HG03469 (cell line): ENCODE measurements at regions not wholly inside any gene's neighbourhood (a gene's known extent, or its start where the extent isn't known, plus 50 kb on each side); places are given as distances from the start of the nearest gene placed in this dataset.

Source experiments
- ATAC-seq: cut with Tn5 transposase; IDR thresholded peaks from one replicate; pipeline ENCODE4 v1.9.1; 2021; ENCODE audit warnings: mild to moderate bottlenecking, moderate library complexity, moderate number of reproducible peaks; ENCODE audit not compliant: unreplicated experiment

DNA sequence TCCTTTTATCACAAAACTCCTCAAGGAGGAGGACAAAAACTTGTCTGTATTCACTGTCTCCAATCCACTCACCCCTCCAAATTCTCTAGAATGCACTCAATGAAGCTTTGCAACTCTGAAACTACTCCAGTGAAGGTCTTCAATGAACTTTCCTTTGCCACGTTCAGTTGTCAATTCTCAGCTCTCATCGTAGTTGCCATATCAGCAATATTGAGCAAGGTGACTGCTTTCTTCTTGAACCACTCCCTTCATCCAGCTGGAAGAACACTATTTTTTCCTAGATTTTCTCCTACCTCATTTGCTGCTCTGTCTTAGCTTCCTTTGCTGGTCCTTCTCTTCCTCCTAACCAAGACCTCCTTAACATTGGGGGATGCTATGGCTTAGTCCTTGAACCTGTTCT lies 191.8 kb downstream of the KDR start:
- no peak for ATAC-seq

DNA sequence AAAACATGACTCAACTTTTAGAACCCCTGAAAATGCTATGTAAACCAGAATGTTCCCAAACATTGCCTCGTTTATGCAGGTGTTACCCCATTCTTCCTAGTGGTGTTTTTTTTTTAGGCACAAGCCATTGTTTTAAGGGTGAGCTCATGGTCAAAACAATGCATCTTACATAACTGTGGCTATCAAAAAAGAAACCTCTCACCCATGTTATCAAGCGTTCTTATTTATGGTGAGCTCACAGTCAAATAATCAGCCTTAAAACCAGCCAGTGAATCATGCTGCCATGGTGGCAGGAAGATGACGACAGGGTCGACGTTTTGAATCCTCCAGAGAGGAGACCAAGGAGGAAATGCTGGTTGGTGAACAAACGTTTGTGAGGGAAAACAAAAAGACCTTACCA lies 195.2 kb downstream of the KDR start:
- ATAC-seq: no peak

DNA sequence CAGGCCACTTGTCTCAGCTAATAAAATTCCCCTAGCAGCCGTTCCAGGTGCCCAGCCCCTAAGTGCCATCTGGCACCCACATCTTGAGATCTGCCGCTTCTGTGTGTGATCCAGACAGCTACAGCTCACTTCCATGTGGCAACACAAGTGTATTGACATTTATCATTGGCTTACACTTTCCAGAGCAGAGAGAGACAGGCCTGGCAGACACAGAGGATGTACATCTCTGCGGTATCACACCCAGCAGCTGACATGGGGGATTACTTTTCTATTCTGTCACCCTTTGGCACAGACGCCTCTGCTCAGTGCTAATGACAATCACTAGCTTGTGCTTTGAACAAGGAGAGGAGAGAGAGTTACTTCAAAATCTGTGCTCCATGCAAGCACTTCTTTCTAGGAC lies 195.9 kb downstream of the KDR start:
- ATAC-seq: no peak

DNA sequence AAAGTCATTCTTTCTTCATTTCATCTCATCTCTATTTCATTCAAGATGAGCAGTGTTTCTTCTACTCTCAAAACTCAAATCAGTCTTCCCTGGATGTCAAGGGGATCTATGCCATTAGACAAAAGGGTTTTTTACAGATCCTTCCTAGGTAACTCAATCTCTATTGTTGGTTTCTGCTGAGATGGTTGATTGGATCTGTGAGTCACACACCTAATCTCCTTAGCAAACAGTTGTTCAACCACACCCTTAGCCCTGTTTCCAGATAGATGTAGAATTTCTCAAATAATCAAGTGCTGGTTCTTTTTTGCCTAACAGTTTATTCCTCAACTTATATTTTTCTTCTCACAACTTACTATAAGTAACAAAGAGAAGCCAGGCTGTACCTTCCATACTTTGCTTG lies 200.5 kb downstream of the KDR start:
- no peak for ATAC-seq

DNA sequence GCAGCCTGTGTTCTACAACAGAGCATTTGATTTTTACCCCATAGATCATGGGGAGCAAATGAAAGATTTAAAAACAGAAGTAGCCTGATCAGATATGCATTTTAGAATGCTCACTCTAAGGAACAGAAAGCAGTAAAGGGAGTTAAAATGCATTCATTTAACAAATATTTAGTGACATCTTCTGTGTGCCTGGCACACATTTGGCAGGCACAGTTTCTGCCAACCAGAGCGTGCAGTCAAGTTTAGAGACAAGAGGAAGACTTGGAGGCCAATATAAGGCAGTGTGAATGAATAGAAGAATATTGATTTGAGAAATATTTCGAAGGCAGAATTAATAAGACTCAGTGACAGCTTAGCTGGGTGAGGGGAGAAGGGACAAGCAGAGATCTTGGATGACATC lies 210.1 kb downstream of the KDR start:
- no peak for ATAC-seq

DNA sequence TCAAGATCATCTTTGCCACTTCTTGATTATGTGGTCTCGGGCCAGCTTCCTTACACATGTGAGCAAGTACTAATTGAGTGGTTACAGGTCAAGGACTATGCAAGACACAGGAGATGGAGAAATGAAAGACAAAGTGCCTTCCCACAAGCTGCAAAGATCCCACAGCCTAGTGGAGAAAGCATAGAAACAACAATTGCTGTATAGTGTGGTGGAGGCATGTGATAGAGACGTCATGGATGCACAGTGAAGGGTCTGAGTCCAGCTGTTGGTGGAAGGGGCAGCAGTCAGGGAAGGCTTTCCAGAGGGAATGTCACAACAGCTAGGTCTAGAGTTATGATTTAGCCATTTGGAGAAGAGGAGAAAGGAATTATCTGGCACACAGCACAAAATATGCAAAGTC lies 210.6 kb downstream of the KDR start:
- ATAC-seq: no peak

DNA sequence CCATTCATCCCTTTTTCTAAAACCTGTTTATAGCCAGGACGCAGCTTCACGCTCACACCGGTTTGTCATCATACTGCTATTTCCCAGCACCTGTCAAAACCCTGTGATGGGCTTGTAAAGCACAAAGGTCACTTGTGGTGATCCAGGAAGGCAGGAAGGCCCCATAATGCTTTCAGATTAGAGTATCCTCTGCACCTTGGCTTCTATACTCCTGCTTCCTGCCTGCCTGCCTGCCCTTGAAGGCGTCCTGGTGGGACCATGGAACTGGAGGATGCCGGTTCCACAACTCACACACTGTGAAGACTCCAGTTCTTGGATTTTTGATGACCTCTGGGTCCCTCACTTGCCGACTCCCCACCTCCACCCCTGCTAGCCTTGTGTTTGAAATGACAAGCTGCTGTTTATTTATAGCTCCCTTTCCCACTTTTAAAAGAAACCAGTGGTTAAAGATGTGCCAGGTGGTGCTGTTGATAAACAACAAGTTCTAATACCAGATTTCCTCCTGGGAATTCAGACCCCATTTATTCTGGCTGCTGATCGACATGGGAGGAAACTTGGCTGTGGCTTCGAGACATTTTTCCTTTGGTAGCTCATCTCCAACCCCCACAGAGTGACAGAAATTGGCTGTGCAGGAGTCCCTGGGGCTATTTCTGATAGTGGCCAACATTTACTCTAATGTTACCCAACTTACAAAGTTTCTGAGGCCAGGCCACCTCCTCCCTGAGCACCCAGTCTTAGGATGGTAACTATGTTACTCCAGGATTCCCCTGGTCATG lies 211.5 kb downstream of the KDR start:
- ATAC-seq: no peak

DNA sequence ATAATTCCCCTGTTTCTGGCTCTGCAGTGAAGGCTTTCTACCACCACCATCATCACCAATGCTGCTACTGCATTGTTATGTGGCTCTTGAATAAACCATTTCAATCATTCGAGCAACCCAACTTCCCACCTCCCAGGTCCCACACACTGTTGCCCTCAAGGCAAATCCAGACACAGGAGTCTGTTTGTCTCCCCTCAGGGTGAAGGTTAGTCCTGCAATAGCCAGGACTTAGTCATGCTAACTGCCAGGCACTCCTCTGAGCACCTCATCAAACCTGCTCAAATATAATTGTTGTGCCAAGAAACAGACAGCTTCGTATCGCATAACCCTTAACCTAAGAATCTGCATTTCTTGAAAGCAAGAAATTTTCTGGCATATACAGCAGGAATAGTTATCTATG lies 213.2 kb downstream of the KDR start:
- no peak for ATAC-seq

DNA sequence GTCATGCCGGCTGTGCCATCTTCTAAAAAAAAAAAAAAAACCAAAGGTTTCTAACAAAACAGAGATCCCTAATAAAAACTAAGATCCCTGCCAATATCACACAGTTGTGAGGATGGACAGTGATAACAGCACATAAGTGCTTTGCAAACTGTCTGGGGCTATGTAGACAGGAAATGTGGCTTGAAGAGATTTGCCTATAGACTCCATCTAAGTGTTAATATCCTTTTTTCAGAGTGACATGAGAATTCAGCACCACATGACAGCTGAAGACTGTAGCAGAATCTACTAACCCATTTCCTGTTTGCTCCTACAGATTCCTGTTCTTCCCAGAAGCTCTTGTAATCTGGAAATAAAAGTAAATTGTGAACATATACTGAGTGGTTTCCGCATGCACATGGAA lies 215.4 kb downstream of the KDR start:
- peak; percentile 67 for ATAC-seq

DNA sequence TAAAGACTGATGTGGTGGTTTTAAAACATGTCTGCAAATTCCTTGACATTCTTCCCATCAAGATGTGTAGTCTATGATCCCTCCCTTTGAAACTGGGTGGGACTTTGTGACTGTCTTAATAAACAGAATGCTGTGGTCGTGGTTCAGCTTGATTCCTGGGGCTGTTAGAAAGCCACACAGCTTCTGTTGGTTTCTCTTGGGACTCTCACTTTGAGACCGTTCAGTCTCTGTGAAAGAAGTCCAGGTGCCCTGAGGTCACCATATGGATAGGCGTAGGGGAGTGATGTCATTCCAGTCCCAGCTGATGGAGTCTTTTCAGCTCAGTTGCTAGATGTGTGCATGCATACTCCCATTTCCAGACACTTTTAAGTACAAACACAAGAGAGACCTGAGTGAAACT lies 216.6 kb downstream of the KDR start:
- no peak for ATAC-seq

DNA sequence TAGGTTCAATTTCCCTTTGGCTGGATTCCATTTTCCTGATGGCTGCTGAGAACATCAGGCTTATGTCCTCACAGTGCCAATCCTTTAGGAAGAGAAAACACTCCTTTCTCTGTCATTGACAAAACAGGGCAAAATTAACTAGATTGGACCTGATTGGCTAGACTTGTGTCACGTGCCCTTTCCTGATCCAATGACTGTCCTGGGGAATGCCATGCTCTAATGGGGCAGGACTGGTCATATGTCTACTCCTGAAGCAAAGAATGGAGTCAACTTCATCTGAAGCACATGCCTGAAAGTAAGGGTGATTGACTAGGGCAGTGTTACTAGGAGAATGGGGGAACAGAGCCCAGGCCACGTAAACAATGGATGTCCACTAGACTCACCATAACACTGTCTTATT lies 220.4 kb downstream of the KDR start:
- no peak for ATAC-seq

DNA sequence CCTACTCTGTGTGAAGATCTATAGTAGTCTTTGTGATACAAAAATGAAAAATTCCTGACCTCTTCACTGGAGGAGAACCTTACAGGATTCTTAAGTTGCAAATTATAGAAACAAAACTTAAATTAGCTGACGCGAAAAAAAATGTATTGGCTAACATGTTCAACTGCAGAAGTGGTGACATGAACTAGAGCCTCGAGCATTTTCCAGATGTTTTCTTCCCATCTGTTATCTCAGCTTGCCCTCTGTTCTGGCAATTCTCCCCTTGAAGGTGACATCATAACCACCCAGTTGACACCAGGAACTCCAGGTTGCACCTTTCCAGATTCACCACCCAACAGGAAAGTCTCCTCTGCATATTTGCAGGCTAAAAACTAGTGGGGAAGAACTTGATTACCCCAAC lies 222.4 kb downstream of the KDR start:
- no peak for ATAC-seq

DNA sequence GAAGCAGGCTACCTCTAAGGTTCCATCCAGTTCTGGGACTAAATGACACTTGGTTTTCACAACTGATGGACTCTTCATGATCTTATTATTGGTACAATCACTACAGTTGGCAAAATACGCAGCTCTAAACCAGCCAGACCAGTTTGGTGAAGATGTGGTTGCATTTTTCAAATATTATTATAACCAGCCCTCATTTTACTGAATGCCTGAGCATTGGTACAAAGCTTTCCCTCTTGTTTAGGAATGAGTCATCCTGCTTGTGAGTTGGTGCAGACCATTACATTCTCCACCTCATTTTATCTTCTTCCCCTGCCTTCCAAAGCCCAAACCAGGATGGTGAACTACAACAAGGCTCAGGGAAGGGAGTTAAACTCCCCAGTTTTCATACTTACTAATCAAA lies 223.1 kb downstream of the KDR start:
- ATAC-seq: no peak

DNA sequence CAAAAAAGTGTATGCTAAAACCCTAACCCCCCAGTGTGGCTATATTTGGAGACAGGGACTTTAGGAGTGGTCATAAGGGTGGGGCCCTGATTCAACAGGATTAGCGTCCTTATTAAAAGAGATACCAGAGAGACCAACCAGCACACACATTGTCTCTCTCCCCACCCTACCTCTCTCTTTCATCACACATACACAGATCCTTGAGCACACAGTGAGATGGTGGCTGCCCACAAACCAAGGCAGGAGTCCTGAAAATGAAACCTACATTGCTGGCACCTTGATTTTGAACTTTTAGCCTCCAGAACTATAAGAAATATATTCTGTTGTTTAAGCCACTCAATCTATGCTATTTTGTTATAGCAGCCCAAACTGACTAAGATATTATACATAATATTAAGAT lies 224.2 kb downstream of the KDR start:
- no peak for ATAC-seq

DNA sequence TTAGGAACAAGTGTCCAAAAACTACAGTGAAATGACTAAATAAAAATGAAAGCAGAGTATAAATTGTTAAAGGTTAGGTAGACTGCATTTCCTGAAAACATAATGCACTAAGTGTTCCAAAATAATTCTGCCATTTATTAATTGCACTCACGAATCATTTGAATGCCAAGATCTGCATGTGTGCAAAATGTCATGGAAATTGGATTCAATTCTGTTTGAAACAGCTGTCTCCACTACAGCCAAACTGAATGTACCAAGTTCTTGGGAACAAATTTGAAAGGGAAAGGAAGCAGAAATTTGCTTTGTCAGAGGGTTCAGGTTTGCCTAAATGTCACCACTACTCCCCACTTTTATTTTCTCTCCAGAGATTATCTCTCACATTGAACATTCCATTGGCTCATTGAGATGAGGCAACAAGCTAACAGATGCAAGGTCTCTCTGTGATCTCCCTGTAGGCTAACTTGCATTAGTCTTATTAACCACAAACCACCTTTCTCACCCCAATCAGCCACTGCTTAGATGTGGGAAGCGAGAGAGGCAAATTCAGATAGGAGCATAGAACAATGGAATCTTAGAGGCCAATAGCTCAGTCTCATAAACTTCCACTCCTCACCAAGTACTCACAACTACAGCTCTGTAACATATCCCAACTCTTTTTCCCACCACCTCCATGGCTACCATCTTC lies 226.6 kb downstream of the KDR start:
- ATAC-seq: no peak

DNA sequence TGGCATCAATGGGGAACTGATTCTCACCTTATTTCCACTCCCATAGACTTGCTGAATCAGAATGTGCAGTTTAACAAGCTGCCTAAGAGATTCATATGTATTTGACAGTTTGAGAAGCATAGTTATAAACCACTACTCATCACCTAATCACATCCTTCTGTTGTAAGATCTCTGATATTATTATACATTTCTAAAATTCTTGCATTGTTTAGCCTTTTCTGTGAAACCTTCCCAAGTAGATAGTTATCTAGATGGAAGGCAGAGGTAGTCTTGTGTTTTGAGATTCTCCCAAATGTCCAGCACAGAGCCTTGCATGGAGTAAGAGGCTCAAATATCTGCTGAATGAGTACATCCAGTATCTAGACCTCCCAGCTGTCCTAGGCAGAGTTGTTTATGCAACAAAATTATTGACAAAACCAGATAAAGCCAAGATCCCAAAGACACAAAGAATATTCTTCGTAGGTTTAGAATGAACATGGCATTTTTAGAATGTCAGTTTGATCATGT lies 227.3 kb downstream of the KDR start:
- no peak for ATAC-seq

DNA sequence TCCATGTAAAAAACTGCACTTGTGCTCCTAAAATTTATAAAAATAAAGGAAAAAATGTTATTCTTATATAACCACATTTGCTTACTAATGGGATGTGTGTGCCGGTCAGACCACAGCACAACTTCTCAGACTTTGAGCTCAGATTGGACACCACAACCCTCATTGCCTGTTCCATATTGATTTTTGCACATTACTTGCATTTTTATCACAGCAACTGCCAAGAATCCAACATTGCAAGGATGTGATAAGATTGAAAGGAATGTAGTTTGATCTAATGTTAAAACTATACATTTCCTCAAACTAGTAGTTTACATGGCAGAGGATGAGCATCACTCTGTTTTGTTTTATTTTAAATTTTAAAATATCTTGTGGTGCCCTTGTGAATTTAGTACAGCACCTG lies 227.8 kb downstream of the KDR start:
- ATAC-seq: no peak

DNA sequence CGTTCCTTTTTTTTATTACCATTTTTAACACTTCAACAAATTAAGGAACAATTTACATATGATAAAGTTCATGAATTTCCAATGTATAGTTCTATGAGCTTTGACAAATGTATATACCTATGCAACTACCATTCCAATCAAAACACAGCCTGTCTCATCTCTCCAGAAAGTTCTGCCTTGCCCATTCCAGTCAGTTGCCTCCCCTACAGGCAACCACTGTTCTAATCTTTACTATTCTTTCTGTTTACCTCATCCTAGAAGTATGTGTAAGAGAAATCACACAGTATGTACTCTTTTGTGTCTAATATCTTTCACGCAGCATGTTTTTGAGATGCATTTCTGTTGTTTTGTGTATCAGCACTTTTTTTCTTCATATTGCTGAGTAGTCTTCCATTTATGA lies 224.9 kb downstream of the KIT start:
- ATAC-seq: no peak

DNA sequence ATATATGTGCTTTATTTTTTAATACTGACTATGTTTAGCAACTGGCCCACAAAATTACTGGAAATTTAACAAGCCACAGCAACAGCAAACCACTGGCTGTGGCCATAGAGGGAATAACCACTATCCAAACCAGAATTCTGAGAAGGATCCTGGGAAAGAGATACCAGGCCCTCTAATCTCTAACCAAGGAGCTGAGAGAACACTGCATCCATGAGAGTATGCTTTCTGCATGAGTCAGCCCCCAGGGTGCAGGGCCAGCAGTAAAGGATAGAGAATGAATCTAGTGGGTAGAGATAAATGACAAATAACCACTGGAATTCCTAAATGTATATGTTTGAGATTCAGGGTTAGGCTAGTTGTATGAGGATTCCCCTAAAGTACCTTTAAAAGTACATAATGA lies 221.8 kb downstream of the KIT start:
- ATAC-seq: no peak

DNA sequence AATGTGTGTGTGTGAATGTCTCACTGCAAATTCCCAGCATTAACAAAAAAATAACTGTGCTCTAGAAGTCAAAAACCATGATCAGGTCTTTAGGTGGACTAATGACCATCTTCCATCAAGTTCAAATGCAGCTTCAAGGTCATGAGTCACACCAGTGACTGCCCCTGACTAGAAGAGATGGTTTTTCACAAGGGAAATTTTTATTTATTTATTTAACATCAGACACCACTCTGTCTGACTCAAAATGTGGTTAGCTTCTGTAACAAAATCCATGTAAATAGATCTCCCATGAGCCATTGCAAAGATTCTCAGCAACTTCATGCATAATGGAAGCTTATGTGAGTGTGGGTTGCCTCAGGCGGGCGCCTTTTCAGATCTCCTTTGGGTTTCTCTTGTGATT lies 219.2 kb downstream of the KIT start:
- no peak for ATAC-seq

DNA sequence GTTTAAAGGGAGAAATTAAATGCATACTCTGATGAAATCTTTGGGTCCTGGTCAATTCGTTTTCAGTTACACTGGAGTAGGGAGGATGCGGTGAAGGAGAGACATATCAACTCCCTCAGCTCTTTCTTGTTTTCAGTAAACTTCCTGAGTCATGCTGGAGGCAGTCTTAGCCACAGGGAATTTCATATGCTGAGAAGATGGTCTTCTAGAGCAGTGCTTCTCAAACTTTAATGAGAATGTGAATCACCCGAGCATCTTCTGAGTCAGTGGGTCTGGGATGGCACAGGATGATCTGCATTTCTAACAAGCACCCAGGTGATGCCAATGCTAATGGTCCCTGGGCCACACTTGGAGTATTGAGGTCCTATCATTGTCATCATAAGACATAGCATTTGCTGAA lies 214.5 kb downstream of the KIT start:
- no peak for ATAC-seq

DNA sequence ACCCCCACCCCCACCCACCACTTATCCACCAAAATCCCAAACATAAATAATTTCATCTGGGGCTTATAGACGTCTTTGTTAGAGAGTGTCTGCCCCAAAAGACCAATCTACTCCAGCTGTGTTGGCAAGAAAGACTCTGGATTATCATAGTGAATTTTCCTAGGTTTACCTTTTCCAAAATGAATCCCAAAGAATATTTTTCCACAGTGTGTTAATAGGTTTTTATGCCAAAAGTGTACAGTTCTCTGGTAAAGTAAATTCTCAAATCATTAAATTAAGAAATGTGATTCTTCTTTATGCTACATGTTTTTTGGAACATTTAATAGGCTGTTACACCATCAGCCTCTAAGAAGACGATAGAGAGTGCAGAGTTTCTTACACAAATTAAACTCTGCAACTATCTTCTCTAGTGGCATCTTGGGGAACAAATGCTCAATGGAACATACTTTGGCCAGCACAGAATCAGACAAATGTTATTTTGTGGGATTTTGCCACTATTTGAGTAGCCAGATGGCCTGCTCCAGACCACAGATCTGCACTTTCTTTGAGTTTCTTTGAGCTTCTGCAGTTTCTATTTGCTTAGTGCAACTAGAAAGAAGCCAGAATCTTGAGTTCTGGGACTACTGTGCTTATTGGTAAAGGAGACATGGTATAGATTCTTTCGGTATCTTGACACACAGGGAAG lies 206.0 kb downstream of the KIT start:
- ATAC-seq: no peak
